Activated naive CD4-positive, alpha-beta T cell treated with anti-CD3 and anti-CD28 coated beads for 36 hours (primary cell): ENCODE measurements at regions not wholly inside any gene's neighbourhood (a gene's known extent, or its start where the extent isn't known, plus 50 kb on each side); places are given as distances from the start of the nearest gene placed in this dataset.

Source experiments
- CTCF ChIA-PET: fragments of 350-600 bp; sonication (Branson Sonifier 250); formaldehyde crosslinking; loops from one replicate; lab custom pipeline; 2021; ENCODE audit warnings: antibody characterized with exemption; lab: Charles Lee
- DNase-seq: peaks from one replicate; pipeline ENCODE4 v3.0.0-alpha.2; 2020
- H3K27ac Mint-ChIP-seq: one replicate; pipeline ENCODE4 v1.8.0; 2021; ENCODE audit warnings: mild to moderate bottlenecking, mixed read lengths
- H3K27me3 Mint-ChIP-seq: one replicate; pipeline ENCODE4 v1.8.0; 2021; ENCODE audit warnings: low read depth, mixed read lengths
- H3K36me3 Mint-ChIP-seq: one replicate; pipeline ENCODE4 v1.8.0; 2021; ENCODE audit warnings: low read depth, mixed read lengths
- H3K4me1 Mint-ChIP-seq: one replicate; pipeline ENCODE4 v1.8.0; 2021; ENCODE audit warnings: low read depth, mixed read lengths
- H3K4me3 Mint-ChIP-seq: one replicate; pipeline ENCODE4 v1.8.0; 2021; ENCODE audit warnings: mild to moderate bottlenecking, moderate library complexity, mixed read lengths
- H3K9me3 Mint-ChIP-seq: one replicate; pipeline ENCODE4 v1.8.0; 2021; ENCODE audit warnings: mixed read lengths
- intact Hi-C: fragments of 100-400 bp; cut with micrococcal nuclease; formaldehyde crosslinking; loops from one replicate; pipeline ENCODE4 v1.15.1; 2023

- Mint-ChIP-seq H3K4me1 (no peaks in the 10 kb centered on the region), H3K9me3 (no peaks in the 10 kb centered on the region), H3K27me3 (no peaks in the 10 kb centered on the region), H3K4me3 (no peak overlapping the region), H3K27ac (no peak overlapping the region), H3K36me3 (peaks cover 3% of the 10 kb centered on the region)
- no peak for DNase-seq
- intact Hi-C loops, result no loop called here
- CTCF ChIA-PET, result no interaction called here
These were observed 124.2 kb downstream of the ZIC5 start for GRCh38 chr13:99847318-99847750.

- H3K27me3 Mint-ChIP-seq, result no peaks in the 10 kb centered on the region
- H3K36me3 Mint-ChIP-seq, result peaks cover 1% of the 10 kb centered on the region
- H3K4me3 Mint-ChIP-seq, result no peak overlapping the region
- H3K9me3 Mint-ChIP-seq, result no peaks in the 10 kb centered on the region
- no peak overlapping the region for H3K27ac Mint-ChIP-seq
- CTCF ChIA-PET, result no interaction called here
- intact Hi-C loops, result no loop called here
- no peaks in the 10 kb centered on the region for H3K4me1 Mint-ChIP-seq
- no peak for DNase-seq
These were observed 126.2 kb downstream of the ZIC5 start for GRCh38 chr13:99845161-99845874.

GRCh38 chr13:99844421-99844820 is 127.1 kb downstream of the ZIC5 start:
- no peak for DNase-seq
- no peaks in the 10 kb centered on the region for H3K36me3 Mint-ChIP-seq
- no peaks in the 10 kb centered on the region for H3K27me3 Mint-ChIP-seq
- no peaks in the 10 kb centered on the region for H3K4me1 Mint-ChIP-seq
- no peak overlapping the region for H3K27ac Mint-ChIP-seq
- no peak overlapping the region for H3K4me3 Mint-ChIP-seq
- intact Hi-C loops, result no loop called here
- no peaks in the 10 kb centered on the region for H3K9me3 Mint-ChIP-seq
- CTCF ChIA-PET, result no interaction called here

GRCh38 chr13:99843872-99844271 is 127.7 kb downstream of the ZIC5 start:
- no peaks in the 10 kb centered on the region for H3K9me3 Mint-ChIP-seq
- no peaks in the 10 kb centered on the region for H3K27me3 Mint-ChIP-seq
- no peak overlapping the region for H3K4me3 Mint-ChIP-seq
- H3K4me1 Mint-ChIP-seq, result no peaks in the 10 kb centered on the region
- intact Hi-C loops, result no loop called here
- no peak for DNase-seq
- H3K27ac Mint-ChIP-seq, result no peak overlapping the region
- CTCF ChIA-PET, result no interaction called here
- no peaks in the 10 kb centered on the region for H3K36me3 Mint-ChIP-seq

GRCh38 chr13:99842405-99842804 is 129.2 kb downstream of the ZIC5 start:
- intact Hi-C loops, result no loop called here
- H3K4me3 Mint-ChIP-seq, result no peak overlapping the region
- DNase-seq, result no peak
- no peak overlapping the region for H3K27ac Mint-ChIP-seq
- H3K27me3 Mint-ChIP-seq, result no peaks in the 10 kb centered on the region
- CTCF ChIA-PET, result interaction anchor here (0.7 kb wide), 2 partner anchors 49 to 435 kb away, joined by 4 read pairs; no protein-coding TSS in a partner anchor
- no peaks in the 10 kb centered on the region for H3K36me3 Mint-ChIP-seq
- no peaks in the 10 kb centered on the region for H3K9me3 Mint-ChIP-seq
- H3K4me1 Mint-ChIP-seq, result no peaks in the 10 kb centered on the region

GRCh38 chr13:99836291-99836690 is 135.3 kb downstream of the ZIC5 start:
- H3K27ac Mint-ChIP-seq, result no peak overlapping the region
- H3K36me3 Mint-ChIP-seq, result no peaks in the 10 kb centered on the region
- H3K27me3 Mint-ChIP-seq, result no peaks in the 10 kb centered on the region
- H3K4me1 Mint-ChIP-seq, result no peaks in the 10 kb centered on the region
- CTCF ChIA-PET, result no interaction called here
- H3K9me3 Mint-ChIP-seq, result no peaks in the 10 kb centered on the region
- no peak overlapping the region for H3K4me3 Mint-ChIP-seq
- DNase-seq, result no peak
- intact Hi-C loops, result no loop called here

- intact Hi-C loops, result no loop called here
- CTCF ChIA-PET, result no interaction called here
These were observed 136.1 kb downstream of the ZIC5 start for GRCh38 chr13:99835442-99835841.

GRCh38 chr13:99834246-99834645 is 137.3 kb downstream of the ZIC5 start:
- Mint-ChIP-seq H3K36me3 (no peaks in the 10 kb centered on the region), H3K27ac (no peak overlapping the region), H3K9me3 (no peaks in the 10 kb centered on the region), H3K4me1 (no peaks in the 10 kb centered on the region), H3K4me3 (no peak overlapping the region), H3K27me3 (no peaks in the 10 kb centered on the region)
- CTCF ChIA-PET, result no interaction called here
- DNase-seq, result no peak
- intact Hi-C loops, result no loop called here

More at GRCh38 chr13:99835442-99835841, 136.1 kb downstream of the ZIC5 start:
- H3K36me3 Mint-ChIP-seq, result no peaks in the 10 kb centered on the region
- DNase-seq, result no peak
- H3K4me1 Mint-ChIP-seq, result no peaks in the 10 kb centered on the region
- H3K4me3 Mint-ChIP-seq, result no peak overlapping the region
- no peaks in the 10 kb centered on the region for H3K27me3 Mint-ChIP-seq
- H3K9me3 Mint-ChIP-seq, result no peaks in the 10 kb centered on the region
- H3K27ac Mint-ChIP-seq, result no peak overlapping the region

- Mint-ChIP-seq H3K4me1 (no peaks in the 10 kb centered on the region), H3K9me3 (no peaks in the 10 kb centered on the region), H3K27ac (no peak overlapping the region), H3K36me3 (no peaks in the 10 kb centered on the region), H3K4me3 (no peak overlapping the region), H3K27me3 (no peaks in the 10 kb centered on the region)
- intact Hi-C loops, result no loop called here
- CTCF ChIA-PET, result interaction anchor here (0.5 kb wide), 1 partner anchor 385 kb away, joined by 4 read pairs; no protein-coding TSS in a partner anchor
- no peak for DNase-seq
These were observed 139.2 kb downstream of the ZIC5 start for GRCh38 chr13:99832347-99832746.

- no peak overlapping the region for H3K27ac Mint-ChIP-seq
- no peaks in the 10 kb centered on the region for H3K4me1 Mint-ChIP-seq
- no peak overlapping the region for H3K4me3 Mint-ChIP-seq
- no peak for DNase-seq
- CTCF ChIA-PET, result no interaction called here
- H3K27me3 Mint-ChIP-seq, result no peaks in the 10 kb centered on the region
- no peaks in the 10 kb centered on the region for H3K36me3 Mint-ChIP-seq
- no peaks in the 10 kb centered on the region for H3K9me3 Mint-ChIP-seq
- intact Hi-C loops, result no loop called here
These were observed 140.6 kb downstream of the ZIC5 start for GRCh38 chr13:99830931-99831330.

- Mint-ChIP-seq H3K27ac (no peak overlapping the region), H3K4me1 (no peaks in the 10 kb centered on the region), H3K9me3 (no peaks in the 10 kb centered on the region), H3K4me3 (no peak overlapping the region), H3K27me3 (no peaks in the 10 kb centered on the region), H3K36me3 (no peaks in the 10 kb centered on the region)
- CTCF ChIA-PET, result interaction anchor here (0.5 to 0.7 kb wide), 2 partner anchors 60 to 84 kb away, joined by 3 to 4 read pairs; no protein-coding TSS in a partner anchor
- intact Hi-C loops, result no loop called here
- no peak for DNase-seq
These were observed 141.9 kb downstream of the ZIC5 start for GRCh38 chr13:99829593-99830239.

- CTCF ChIA-PET, result interaction anchor here (0.7 kb wide), 1 partner anchor 84 kb away, joined by 3 read pairs; no protein-coding TSS in a partner anchor
- no peaks in the 10 kb centered on the region for H3K27me3 Mint-ChIP-seq
- H3K36me3 Mint-ChIP-seq, result no peaks in the 10 kb centered on the region
- H3K4me1 Mint-ChIP-seq, result no peaks in the 10 kb centered on the region
- H3K9me3 Mint-ChIP-seq, result no peaks in the 10 kb centered on the region
- no peak overlapping the region for H3K4me3 Mint-ChIP-seq
- no peak overlapping the region for H3K27ac Mint-ChIP-seq
- intact Hi-C loops, result no loop called here
- DNase-seq, result no peak
These were observed 142.4 kb downstream of the ZIC5 start for GRCh38 chr13:99829161-99829560.

GRCh38 chr13:99828735-99829134 is 142.8 kb downstream of the ZIC5 start:
- Mint-ChIP-seq H3K36me3 (no peaks in the 10 kb centered on the region), H3K27ac (no peak overlapping the region), H3K27me3 (no peaks in the 10 kb centered on the region), H3K4me3 (no peak overlapping the region), H3K4me1 (no peaks in the 10 kb centered on the region), H3K9me3 (no peaks in the 10 kb centered on the region)
- DNase-seq, result no peak
- CTCF ChIA-PET, result interaction anchor here (0.7 kb wide), 1 partner anchor 363 kb away, joined by 3 read pairs; no protein-coding TSS in a partner anchor
- intact Hi-C loops, result no loop called here
